ENCODE measurements at regions not wholly inside any gene's neighbourhood (a gene's known extent, or its start where the extent isn't known, plus 50 kb on each side); places are given as distances from the start of the nearest gene placed in this dataset.

GRCh38 chr17:71464751-71465150, 656.1 kb upstream of the SOX9 start:
- Histone ChIP-seq H3K4me3 (no peak overlapping the region), H3K4me1 (replicated peaks) (no peaks in the 10 kb centered on the region), H3K27ac (no peak overlapping the region), H3K9me3 (no peaks in the 10 kb centered on the region), H3K27me3 (replicated peaks; ENCODE audit: insufficient read depth) (no peaks in the 10 kb centered on the region), H3K36me3 (no peaks in the 10 kb centered on the region)
- intact Hi-C loops (cut with DNase I): no loop called here
- 68% methylated on average over 5 of the region's 5 CpGs for WGBS
- DNase-seq (ENCODE audit: low spot score): no peak
- no peak for TF ChIP-seq POLR2A (IDR thresholded peaks at IDR 0.05)
- TF ChIP-seq POLR2AphosphoS5 (IDR thresholded peaks at IDR 0.05): no peak
- TF ChIP-seq CTCF (IDR thresholded peaks at IDR 0.05): no peak

- Histone ChIP-seq H3K4me3 (no peak overlapping the region), H3K4me1 (replicated peaks) (no peaks in the 10 kb centered on the region), H3K36me3 (no peaks in the 10 kb centered on the region), H3K27me3 (replicated peaks; ENCODE audit: insufficient read depth) (no peaks in the 10 kb centered on the region), H3K27ac (no peak overlapping the region), H3K9me3 (no peaks in the 10 kb centered on the region)
- intact Hi-C loops (cut with DNase I): no loop called here
- DNase-seq (ENCODE audit: low spot score): no peak
- TF ChIP-seq CTCF (IDR thresholded peaks at IDR 0.05): no peak
- no peak for TF ChIP-seq POLR2AphosphoS5 (IDR thresholded peaks at IDR 0.05)
- no peak for TF ChIP-seq POLR2A (IDR thresholded peaks at IDR 0.05)
- 92% methylated on average over 2 of the region's 2 CpGs for WGBS
Observed at GRCh38 chr17:71467719-71468118, 653.1 kb upstream of the SOX9 start.

GRCh38 chr17:71470062-71470461, 650.8 kb upstream of the SOX9 start:
- DNase-seq (ENCODE audit: low spot score): no peak
- Histone ChIP-seq H3K4me1 (replicated peaks) (no peaks in the 10 kb centered on the region), H3K36me3 (no peaks in the 10 kb centered on the region), H3K27me3 (replicated peaks; ENCODE audit: insufficient read depth) (no peaks in the 10 kb centered on the region), H3K9me3 (no peaks in the 10 kb centered on the region), H3K4me3 (no peak overlapping the region), H3K27ac (no peak overlapping the region)
- no peak for TF ChIP-seq POLR2A (IDR thresholded peaks at IDR 0.05)
- no peak for TF ChIP-seq POLR2AphosphoS5 (IDR thresholded peaks at IDR 0.05)
- TF ChIP-seq CTCF (IDR thresholded peaks at IDR 0.05): no peak
- WGBS: 85% methylated on average over 3 of the region's 3 CpGs
- intact Hi-C loops (cut with DNase I): no loop called here

GRCh38 chr17:71472809-71473789, 647.7 kb upstream of the SOX9 start:
- intact Hi-C loops (cut with DNase I): no loop called here
- H3K4me3 ChIP-seq: no peak overlapping the region
- whole genome bisulfite sequencing: 28% methylated on average over 7 of the region's 7 CpGs
- no peaks in the 10 kb centered on the region for H3K9me3 ChIP-seq
- peak; percentile 27 for DNase-seq (ENCODE audit: low spot score)
- no peaks in the 10 kb centered on the region for H3K36me3 ChIP-seq
- H3K27me3 ChIP-seq (replicated peaks; ENCODE audit: insufficient read depth): no peaks in the 10 kb centered on the region
- no peak for TF ChIP-seq POLR2AphosphoS5 (IDR thresholded peaks at IDR 0.05)
- peak; percentile 16 to 58 (median 53) for TF ChIP-seq CTCF (IDR thresholded peaks at IDR 0.05)
- TF ChIP-seq POLR2A (IDR thresholded peaks at IDR 0.05): no peak
- no peaks in the 10 kb centered on the region for H3K4me1 ChIP-seq (replicated peaks)
- no peak overlapping the region for H3K27ac ChIP-seq

GRCh38 chr17:71477356-71477755, 643.5 kb upstream of the SOX9 start:
- Histone ChIP-seq H3K27me3 (replicated peaks; ENCODE audit: insufficient read depth) (no peaks in the 10 kb centered on the region), H3K4me3 (no peak overlapping the region), H3K36me3 (no peaks in the 10 kb centered on the region), H3K27ac (no peak overlapping the region), H3K4me1 (replicated peaks) (no peaks in the 10 kb centered on the region), H3K9me3 (no peaks in the 10 kb centered on the region)
- TF ChIP-seq CTCF (IDR thresholded peaks at IDR 0.05) (no peak), POLR2A (IDR thresholded peaks at IDR 0.05) (no peak), POLR2AphosphoS5 (IDR thresholded peaks at IDR 0.05) (no peak)
- no peak for DNase-seq (ENCODE audit: low spot score)
- 64% methylated on average over 2 of the region's 2 CpGs for WGBS
- intact Hi-C loops (cut with DNase I): no loop called here
